GM18867 (cell line): ENCODE measurements at regions not wholly inside any gene's neighbourhood (a gene's known extent, or its start where the extent isn't known, plus 50 kb on each side); places are given as distances from the start of the nearest gene placed in this dataset.
A peak's percentile ranks its signal among the peaks of the same experiment; 100 is the strongest.

Source experiments
- ATAC-seq: cut with Tn5 transposase; IDR thresholded peaks from one replicate; pipeline ENCODE4 v1.9.1; 2021; ENCODE audit warnings: mild to moderate bottlenecking, moderate library complexity; ENCODE audit not compliant: unreplicated experiment

- ATAC-seq, result no peak
Observed at GRCh38 chr2:148567716-148568115, 76.8 kb upstream of the EPC2 start.

DNA sequence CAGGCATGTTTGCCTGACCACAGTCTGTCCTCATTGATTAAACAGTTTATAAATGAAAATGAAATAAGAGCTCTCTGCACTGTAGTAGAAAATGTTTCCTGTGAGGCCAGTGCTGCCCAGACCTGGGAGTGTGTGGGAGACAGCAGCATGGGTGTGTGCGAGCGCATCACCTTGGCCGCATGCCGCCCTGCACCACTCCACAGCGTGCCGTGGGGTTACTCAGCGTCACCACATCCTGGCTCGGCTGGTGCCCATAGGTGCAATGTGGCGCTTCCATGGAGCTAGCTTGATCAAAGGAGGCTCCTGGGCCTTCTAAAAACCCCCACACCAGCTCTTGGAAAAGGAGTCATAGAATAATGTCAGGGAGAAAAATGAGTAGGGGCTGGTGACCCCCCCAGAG, 76.0 kb upstream of the EPC2 start:
- ATAC-seq, result no peak

DNA sequence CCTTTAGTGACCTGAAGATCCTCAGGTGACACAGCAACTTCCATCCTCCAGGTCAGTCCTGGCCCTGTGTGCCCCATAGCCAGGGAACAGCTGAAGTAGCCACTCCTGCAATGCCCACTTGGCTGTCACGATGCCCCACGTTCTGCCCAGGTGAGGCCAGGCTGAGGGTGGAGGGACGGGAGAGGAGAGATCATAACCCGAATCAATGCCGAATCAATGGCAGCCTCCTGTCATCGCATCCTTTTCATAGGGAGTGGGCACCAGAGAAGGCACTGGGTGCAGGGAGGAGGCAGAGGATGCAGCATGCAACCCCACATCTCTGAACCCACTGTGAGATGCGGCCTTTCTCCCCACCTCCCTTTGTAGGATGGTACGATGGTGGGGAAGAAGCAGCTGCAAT, 75.3 kb upstream of the EPC2 start:
- ATAC-seq, result no peak

DNA sequence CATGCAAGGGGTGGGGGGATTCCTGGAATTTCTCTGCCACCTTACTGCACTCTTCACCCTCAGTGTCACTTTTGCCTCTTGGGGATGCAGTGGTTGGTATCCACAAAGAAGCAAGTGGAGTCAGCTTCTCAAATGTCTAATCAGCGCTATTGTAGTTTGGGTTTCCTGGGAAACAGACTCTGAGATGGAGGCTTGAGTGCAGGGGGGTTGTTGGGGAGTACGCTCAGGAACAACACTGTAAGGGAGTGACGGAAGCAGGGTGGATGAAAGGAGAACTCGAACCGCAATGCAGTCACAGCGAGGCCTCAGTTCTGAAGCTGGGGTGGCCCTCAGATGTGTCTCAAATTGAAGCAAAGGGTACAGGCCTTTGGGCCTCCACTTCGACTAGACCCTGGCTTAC, 73.6 kb upstream of the EPC2 start:
- no peak for ATAC-seq

DNA sequence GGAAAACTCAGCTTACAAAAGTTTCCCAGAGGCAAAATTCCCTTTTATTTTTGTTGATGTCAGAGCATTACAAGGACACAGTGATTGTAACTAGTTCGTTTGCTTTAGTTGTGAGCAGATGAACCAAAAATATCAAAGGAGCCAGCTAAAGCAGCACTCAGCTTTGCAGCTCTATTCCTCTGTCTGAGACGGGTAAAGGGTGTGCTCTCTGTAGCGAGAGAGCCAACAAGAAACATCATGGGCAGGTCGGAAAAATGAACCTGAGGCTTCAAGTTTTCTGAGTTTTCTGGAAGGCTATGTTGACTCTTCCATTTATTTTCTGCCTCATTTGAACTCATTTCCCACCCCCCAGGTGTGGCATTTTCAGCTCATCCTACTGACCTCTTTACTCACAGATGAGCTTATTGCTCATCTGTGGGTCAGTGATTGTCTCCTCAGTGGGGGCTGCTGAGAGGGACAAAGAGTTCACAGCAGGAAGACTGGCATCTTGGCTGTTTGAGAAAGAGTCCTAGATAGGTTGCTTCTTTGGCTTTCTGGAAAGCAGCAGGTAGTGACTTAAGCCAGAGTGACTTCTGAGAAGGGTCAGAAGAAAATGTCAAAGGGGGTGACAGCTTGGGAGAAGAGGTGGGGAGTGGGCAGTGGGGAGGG, 66.6 kb upstream of the EPC2 start:
- ATAC-seq, result no peak

DNA sequence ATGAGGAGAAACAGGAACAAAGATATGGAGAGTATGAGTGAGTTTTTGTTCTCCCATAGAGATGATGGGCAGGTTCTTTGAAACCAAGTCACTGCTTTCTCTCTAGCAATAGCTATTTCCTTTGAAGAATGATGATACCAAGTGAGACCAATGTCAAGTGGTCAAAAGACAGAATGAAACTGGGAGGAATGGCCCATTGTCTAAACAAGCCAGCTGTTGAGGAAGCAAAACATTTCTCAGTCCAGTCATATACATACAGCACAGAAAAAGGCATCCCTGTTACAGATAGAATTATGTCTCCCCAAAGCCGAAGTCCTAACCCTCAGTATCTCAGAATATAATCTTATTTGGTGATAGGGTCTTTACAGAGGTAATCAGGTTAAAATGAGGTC, 66.1 kb upstream of the EPC2 start:
- peak; percentile 82 for ATAC-seq

DNA sequence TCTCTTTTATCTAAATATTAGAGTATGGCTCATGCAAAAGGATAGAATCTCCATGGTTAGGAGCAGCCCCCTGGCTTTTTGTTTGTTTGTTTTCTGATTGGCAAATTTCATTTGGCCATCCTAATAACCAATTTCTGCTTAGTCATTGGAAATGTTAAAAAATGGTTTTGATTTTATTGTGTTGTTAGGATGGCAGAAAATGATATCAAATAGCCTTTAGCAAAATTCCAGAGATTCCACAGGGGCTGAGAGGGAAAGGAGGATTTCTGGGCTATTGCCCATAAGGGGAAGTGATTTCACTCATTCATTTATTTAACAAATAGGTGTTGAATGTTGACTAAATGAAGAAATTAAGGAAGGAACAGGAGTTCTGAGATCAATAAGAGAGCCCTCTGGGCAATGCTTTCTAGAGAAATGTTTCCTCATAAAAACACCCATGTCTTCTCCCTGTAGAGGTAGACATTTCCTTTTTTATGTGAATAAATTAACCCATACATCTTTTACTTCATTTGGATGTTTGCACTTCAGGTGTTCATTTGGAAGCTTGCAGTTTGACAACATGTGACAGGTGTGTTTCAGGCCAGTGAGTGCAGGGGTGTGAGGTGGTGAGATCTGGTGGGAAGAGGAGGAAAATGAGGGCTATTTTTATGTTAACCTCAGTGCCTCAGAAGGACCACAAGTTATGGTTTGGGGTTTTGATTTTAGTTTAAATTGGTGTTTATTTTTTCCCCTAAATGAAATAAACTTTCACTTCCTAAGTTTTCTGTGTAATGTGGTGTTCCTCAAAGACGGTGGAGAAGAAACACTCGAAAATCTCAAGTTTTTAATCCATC, 61.7 kb upstream of the EPC2 start:
- no peak for ATAC-seq

DNA sequence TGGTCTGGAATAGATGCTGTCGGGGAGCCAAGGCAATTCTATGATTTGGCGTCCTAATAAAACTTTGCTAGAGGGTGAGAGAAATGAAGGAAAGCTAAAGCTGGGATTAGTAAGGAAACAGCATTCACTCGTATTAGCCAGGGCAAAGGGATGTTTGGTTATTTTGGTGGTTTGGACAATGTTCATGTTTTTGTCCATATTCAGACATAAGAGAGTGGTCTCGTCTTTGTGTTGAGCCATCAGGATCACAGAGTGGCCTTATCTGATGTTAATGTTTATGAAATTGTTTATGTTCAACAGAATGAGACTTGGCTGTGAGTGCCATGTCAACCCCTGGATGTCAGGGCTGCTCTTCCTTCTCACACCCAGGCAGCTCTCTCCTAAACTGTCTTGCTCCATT, 58.9 kb upstream of the EPC2 start:
- no peak for ATAC-seq

DNA sequence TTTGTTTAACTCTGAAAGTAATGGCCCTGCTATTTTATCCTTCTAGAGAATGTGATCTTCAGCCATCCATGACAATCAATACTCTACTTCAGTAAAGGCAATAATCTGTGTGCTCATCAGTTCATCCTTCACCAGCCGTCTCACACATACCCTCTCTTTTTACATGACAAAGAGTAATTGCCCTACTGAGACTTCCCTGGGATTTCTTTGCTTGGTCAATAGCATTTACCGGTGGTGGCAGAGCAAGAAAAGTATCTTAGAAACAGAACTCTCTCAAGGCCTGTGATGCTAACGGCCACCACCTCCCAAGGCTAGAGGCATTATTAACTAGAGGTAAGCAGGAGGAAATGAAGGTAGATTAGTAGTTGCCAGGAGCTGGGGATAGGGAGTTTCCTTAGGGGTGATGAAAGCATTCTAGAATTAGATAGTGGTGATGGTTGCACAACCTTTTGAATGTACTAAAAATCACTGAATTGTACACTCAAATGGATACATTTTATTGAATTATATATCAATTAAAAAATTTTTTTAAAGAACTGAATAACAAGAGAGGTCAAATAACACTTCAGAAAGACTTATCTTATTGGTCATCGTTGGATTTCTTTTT, 57.9 kb upstream of the EPC2 start:
- no peak for ATAC-seq

DNA sequence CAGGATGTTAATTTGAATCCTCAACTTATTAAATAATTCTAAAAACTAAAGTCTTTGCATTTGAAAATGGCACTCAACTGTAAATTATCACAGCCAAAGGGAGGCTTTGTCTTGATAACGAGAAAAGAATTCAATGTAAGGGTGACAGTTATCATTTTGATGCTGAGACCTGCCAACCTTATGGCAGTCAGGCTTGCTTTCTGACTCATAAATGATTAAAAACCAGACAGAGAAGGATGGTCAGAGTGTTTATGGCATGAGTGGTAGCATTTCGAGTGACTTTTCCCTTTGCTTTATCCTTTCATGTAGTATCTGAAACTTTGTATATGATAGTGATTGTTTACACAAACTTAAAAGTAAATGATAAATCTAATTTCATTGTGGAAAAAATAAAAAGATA, 53.9 kb upstream of the EPC2 start:
- ATAC-seq, result no peak

GRCh38 chr2:148592791-148593190, 51.8 kb upstream of the EPC2 start:
- no peak for ATAC-seq

DNA sequence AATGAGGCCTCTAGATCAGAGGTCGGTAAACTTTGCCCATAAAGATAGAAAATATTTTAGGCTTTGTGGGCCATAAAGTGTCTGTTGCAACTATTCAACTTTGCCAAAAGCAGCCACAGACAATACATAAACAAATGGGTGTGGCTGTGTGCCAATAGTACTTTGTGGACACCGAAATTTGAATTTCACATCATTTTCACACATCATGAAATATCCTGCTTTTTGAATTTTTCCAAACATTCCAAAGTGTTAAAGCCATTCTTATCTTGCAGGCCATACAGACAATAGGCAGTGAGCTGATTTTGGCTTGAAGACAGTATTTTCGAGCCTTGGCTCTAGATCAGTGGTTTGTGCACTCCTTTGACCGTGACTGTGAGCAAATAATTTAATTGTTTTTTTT, 51.1 kb upstream of the EPC2 start:
- no peak for ATAC-seq

DNA sequence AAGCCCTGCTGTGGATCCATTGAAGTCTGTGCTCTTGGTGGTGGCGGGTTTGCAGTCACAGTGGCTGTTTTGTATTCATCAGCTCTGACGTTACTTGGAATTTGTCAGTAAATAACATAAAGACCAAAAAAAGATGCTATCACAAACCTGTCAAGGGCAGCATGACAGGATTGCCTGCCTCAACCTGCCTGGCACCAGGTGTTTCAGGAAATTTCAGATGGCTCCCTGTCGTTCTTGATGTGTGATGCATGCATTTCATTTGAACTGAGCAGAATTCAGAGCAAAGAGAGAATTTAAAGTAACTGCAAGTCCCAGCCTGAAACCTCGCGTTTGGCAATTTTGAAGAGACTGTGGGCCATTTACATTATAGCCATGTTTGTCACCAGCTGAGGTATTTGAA, 50.3 kb upstream of the EPC2 start:
- no peak for ATAC-seq
